ENCODE measurements at regions not wholly inside any gene's neighbourhood (a gene's known extent, or its start where the extent isn't known, plus 50 kb on each side); places are given as distances from the start of the nearest gene placed in this dataset.

GRCh38 chr2:193668557-193669323 lies 1474.0 kb upstream of the TMEFF2 start:
- TF ChIP-seq CTCF (conservative IDR thresholded peaks at IDR 0.05; ENCODE audit: low read depth, low read length) = no peak
- TF ChIP-seq EZH2 (IDR thresholded peaks at IDR 0.05; ENCODE audit: low read length, unreplicated experiment) = no peak
- no peak for TF ChIP-seq EZH2phosphoT487 (IDR thresholded peaks at IDR 0.05; ENCODE audit: borderline replicate concordance, low read length)
